ENCODE measurements at regions not wholly inside any gene's neighbourhood (a gene's known extent, or its start where the extent isn't known, plus 50 kb on each side); places are given as distances from the start of the nearest gene placed in this dataset.
"Not testable (repeated sequence)": the region's sequence is repeated elsewhere in the genome, so short reads cannot be mapped to it uniquely, and the experiment has no call there.

DNA sequence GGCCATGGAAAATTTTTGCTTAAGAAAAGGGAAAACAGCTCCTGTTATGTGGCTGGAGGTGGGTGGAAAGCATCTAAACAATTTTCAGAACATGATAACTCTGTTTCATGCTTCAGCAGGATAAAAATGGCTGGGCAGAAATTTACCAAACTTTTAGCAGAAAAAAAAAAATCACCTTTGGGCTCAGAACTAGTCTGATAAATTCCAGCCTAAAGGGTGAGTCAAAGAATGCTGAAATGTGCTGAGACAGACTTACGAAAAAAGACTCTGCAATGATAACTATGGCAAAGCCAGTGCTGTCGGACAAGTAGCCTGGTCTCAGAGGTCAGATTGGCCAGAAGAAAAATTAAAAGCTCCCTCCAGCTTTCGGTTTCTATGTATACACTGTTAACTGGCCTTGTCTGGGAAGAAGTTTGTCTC lies 123.6 kb downstream of the LRATD1 start:
- DNase-seq: no peak

DNA sequence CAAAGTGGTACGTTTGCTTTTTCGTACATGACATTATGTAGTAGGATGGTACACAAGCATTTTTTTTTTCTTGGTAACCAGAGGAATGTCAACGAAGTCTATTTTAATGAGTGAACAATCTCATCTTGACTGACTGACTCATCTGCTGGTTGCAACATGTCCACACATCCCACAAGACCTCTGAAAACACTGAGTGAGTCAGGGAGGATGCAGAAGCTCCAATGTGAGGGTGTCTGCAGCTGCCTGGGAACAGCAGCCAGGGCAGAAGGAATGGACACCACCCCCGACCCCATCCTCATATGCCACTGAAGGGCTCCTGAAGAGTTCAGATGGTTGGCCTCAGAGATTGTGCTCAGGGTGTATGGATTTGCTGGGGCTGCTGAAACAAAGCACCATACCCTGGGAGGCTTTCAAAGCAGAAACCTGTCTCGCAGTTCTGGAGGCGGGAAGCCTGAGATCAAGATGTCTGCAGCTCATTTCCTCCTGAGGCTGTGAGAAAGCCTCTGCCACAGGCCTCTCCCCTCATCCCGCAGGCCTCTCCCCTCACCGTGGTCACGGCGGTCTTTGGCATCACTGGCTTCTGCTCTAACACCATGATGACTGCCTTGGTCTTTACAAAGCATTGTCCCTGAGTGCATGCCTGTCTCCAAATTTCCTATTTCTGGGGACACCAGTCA lies 124.6 kb downstream of the LRATD1 start:
- DNase-seq: no peak

DNA sequence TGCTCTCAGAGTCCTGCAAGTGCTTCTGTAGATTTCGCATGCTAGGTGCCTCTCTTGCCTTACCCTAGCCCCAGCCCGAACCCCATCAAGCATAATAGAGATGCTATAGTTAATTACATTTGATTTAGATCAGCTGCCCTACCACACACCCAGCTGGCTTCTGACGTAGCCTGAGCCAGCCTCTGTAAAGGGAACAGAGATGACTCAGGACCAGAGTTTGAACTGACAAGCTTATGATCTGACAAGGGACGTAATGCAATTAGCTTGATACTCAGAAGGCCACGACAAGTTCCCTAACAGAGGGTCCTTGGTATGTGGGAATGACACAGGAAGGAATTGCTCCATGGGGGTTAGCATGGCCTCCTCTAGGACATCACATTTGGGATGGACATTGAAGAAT lies 126.6 kb downstream of the LRATD1 start:
- DNase-seq: no peak

GRCh38 chr2:14760169-14760568 lies 127.7 kb downstream of the LRATD1 start:
- no peak for DNase-seq

- no peak for DNase-seq
Measured at GRCh38 chr2:14761118-14761517, 128.6 kb downstream of the LRATD1 start.

GRCh38 chr2:14773696-14774095 lies 141.2 kb downstream of the LRATD1 start:
- DNase-seq: no peak

DNA sequence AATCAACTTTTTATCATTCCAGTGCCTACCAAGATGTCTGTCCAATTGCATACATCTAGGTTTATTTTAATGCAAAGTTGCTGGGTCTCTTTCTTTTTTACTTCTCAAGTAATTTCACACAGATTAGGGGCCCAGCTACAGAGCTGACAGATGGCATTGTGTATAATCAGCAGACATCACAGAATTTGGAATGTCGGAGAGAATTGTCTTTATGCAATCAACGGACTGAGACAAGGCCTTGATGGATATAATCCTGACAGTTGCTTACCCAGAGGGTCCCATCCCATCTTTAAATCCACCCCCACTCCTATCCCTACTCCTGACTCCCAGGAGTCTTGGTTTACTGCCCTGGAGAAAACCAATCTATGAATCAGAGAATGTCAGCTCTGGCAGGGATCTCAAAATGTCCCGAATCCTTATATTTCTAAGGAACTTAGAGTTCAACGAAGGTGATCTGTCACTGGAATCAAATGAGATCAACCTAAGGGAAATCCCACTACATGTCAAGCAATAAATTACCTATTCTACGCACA lies 142.0 kb downstream of the LRATD1 start:
- no peak for DNase-seq

DNA sequence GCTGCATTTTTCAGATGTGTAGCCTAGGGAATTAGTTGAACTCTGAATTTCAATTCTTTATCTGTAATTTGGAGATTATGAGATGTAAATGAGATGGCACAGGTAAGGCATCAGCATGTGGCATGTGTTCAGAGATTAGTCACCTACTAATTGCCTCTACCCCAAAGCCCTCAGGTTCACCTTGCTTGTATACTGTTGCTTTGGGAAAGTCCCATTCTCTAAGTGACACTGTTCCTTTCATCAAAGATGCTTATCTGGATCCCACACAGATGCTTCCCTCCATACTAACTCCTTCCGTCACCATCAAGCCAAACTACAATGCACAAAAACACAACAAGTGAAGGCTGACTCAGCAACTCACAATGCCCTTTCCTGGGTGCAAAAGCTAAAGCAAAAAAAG lies 143.7 kb downstream of the LRATD1 start:
- DNase-seq: no peak

DNA sequence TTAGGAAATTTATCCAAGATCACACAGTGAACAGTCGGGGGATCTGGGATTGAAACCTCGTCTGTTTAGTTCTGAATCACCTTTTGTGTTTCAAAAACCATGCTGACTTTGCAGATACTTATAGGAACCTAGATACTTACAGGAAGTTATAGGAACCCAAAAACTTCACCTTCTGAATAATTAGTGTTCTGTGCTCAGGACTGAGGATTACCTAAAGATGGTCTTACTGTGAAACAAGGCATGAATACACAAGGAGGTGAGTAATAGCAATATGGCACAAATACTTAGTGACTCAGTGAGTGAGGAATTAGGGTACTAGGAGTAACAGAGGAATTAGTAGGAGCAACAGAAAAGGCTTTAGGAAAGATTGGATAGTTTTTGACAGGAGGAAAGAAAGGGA lies 145.5 kb downstream of the LRATD1 start:
- no peak for DNase-seq

- no peak for DNase-seq
Measured at GRCh38 chr2:14779252-14779651, 146.7 kb downstream of the LRATD1 start.

GRCh38 chr2:14781142-14781541 lies 148.6 kb downstream of the LRATD1 start:
- DNase-seq: no peak

GRCh38 chr2:14788814-14789213 lies 156.3 kb downstream of the LRATD1 start:
- not testable (repeated sequence) for DNase-seq

DNA sequence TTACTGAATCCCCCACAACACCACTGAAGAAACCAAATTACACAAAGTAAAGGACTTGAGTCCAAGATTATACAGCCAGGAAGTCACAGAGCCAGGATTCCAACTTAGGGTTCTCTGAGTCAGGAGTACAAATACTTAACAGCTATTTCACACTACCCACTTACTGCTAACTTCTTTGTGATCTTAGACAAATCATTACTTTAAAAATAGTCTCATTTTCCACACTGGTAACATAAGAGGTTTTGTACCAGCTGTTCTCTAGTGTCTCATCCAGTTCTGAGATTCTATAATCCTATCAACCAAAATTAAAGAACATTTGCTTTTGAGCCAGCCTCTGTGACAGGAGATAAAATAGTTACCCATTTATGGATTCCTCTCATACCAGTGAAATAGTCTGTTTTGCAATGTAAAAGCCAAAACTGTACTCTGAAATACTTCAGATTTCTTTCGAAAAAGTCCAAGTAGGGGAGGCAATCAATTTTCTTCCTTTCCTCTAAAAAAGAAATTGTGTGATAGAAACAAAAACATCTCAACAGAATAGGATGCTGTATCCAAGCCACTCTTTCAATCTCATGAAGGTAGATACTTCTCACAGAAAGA lies 157.6 kb downstream of the LRATD1 start:
- no peak for DNase-seq

GRCh38 chr2:14803994-14804393 lies 171.5 kb downstream of the LRATD1 start:
- DNase-seq: no peak

- no peak for DNase-seq
Measured at GRCh38 chr2:14804902-14805301, 172.4 kb downstream of the LRATD1 start.

- no peak for DNase-seq
Measured at GRCh38 chr2:14806613-14807012, 174.1 kb downstream of the LRATD1 start.

- no peak for DNase-seq
Measured at GRCh38 chr2:14815201-14815600, 182.7 kb downstream of the LRATD1 start.

DNA sequence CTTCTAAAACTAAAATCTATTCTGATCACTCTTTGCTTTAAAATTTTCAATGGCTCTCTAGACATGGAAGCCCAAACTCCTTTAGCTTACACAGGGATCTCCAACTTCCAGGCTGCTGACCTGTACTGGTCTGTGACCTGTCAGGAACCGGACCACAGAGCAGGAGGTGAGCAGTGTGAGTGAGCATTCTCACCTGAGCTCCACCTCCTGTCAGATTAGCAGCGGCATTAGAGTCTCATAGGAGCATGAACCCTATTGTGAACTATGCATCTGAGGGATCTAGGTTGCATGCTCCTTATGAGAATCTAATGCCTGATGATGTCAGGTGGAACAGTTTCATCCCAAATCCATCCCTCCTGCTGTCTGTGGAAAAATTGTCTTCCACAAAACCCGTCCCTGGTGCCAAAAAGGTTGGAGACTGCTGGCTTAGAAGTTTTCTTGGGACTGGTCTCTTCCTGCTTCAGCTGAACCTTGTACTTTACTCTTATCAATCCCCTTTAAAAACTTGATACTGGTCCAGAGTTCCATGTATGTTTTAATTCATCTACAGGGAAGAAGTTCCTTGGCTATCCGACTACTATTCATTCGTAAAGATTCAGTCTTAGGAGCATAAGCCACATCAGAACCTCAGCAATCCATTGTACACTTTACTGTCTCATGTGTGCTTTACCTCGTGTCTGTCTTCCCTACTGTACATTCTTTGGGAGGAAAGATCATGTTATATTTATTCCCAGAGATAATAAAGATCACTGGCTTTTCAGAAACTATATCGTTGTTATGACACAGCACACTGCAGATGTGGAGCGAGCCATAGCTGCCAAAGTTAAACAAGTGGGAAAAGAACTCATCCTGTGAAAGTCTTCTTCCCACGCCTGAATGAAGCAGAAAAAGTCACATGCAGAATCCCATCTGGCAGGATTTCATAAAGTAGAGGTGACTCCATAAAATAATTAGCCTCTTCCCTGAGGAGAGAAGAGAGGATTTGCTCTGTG lies 183.8 kb downstream of the LRATD1 start:
- DNase-seq: no peak

- no peak for DNase-seq
Measured at GRCh38 chr2:14817848-14818247, 185.3 kb downstream of the LRATD1 start.

DNA sequence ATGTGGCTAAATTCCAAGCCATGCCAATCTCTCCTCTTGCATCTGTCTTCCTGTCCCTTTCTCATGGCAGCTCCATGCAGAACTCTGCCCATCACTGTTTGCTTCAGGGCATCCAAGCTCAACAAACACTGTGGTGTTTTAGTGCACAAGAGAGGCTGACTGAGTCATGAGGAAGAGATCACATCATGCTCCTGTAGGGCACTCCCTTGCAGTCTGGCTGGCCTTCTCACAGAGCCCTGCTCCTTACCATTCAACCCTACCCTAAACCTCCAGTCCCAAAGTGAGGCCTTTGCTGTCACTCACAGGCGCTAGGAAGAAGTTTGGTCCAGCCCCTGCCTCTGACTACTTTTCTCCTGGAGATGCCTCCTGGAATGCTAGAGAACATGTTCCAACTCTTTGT lies 194.0 kb downstream of the LRATD1 start:
- no peak for DNase-seq

- no peak for DNase-seq
Measured at GRCh38 chr2:14827226-14828023, 194.9 kb downstream of the LRATD1 start.

- no peak for DNase-seq
Measured at GRCh38 chr2:14828223-14828622, 195.7 kb downstream of the LRATD1 start.

DNA sequence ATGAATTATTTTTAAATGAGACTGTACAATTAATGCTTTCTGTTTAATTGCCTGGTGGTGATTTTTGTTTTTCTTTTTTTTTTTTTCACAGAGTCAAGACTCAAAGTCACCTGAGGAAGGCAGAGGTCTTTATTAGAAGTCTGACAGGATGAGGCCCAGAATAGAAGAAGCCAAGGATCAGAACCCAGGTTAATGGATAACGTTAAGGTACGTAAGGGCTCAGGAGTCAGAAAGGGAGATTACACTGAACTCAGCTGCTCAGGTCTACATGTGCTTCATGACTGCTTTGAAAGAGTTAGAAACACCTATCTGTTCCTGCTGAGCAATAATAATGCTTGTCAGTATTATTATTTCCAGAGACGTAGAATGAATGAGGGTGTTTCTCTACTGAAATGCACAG lies 196.5 kb downstream of the LRATD1 start:
- no peak for DNase-seq

Data from activated CD4-positive, alpha-beta T cell treated with anti-CD3 and anti-CD28 coated beads for 48 hours (primary cell).